ENCODE measurements at regions not wholly inside any gene's neighbourhood (a gene's known extent, or its start where the extent isn't known, plus 50 kb on each side); places are given as distances from the start of the nearest gene placed in this dataset.
"Not testable (repeated sequence)": the region's sequence is repeated elsewhere in the genome, so short reads cannot be mapped to it uniquely, and the experiment has no call there.

DNA sequence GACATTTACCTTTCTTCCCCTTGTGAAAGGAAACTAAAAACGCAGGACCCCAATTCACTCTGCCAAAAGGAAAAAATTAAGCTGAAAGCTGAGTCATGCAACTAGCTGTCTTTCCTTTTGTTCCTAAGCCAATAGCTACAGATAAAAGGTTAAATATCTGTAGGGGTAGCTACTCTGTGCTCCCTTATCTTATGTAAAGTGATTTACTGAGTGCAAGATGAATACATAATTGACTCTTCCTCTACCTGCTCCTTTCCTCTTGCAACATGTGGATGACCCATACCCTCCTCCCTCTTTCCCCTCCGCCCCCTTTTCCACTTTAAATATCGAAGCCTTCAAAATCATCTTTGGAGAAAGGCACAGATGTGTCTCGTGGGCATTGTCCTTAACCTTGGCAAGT is 68.0 kb upstream of the ZNF157 start:
- DNase-seq (ENCODE audit: low read depth) = no peak

DNA sequence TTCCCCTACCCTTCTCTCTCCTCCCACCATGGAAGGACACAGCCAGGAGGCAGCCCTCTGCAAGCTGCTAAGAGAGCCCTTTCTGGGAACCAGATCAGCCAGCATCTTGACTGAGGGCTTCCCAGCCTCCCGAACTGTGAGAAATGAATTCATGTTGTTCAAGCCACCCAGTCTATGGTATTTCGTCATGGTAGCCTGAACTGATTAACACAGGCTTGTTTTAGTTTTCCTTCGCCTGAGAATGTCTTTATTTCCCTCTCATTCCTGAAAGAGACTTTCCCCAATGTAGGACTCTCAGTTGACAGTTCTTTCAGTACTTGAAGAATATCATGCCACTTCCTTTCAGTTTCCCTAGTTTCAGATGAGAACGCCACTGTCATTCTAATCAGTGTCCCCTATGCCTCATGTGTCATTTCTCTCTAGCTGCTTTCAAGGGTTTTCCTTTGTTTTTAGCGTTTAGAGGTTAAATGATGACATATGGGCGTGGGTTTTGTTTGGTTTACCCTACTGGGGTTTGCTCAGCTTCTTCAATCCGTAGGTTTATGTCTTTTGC is 63.8 kb upstream of the ZNF157 start:
- DNase-seq (ENCODE audit: low read depth) = not testable (repeated sequence)

DNA sequence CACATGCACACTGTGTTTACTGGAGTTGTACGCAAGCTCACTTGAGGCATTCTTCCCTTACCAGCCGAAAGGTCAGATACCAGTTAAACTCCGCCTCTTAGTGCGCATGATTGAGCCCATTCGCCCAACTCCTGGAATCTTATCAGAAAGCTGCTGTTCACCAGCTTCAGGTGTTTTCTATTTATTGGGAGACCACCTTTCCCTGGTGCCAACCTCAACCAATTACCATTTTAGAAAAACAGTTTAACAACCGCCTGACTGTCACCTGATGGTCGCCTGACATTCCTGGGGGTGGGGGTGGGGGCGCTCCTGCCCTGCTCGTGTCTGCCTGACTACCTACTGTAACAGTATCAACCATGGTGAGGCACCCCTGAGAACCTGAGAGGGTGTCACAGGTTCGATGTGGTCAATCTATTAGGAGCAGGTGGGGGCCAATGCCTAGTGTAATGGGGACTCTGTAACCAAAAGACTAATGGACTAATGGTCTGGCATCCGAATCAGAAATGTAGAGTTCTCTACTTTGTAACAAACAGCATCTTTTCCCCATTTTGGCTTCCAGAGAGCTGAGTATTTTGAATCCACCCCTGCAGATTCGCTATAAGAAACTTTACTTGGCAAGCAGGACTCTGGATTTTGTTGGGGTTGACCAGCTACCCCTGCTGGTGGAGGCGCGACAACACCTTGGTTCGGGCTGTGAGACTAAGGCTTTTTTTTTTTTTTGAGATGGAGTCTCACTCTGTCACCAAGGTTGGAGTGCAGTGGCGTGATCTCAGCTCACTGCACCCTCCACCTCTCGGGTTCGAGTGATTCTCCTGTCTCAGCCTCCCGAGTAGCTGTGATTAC is 58.2 kb upstream of the ZNF157 start:
- DNase-seq (ENCODE audit: low read depth) = peak; percentile 2

DNA sequence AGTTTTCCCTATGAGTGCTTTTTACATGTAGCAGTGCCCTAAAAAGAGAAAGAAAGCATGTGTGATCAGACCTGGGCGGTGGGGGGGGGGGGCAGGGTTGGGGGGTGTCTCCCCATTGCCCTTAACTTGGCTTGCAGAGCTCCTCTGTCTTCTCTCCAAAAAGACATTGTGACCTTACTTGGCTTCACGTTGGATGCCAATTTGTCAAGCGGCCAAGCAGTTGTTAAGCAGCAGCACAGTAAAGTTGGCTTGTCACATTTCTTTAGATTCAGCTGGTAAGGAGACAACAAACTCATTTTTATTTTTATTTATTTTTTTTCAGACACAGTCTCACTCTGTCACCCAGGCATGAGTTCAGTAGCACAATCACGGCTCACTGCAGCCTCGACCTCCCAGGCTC is 57.3 kb upstream of the ZNF157 start:
- DNase-seq (ENCODE audit: low read depth) = no peak

DNA sequence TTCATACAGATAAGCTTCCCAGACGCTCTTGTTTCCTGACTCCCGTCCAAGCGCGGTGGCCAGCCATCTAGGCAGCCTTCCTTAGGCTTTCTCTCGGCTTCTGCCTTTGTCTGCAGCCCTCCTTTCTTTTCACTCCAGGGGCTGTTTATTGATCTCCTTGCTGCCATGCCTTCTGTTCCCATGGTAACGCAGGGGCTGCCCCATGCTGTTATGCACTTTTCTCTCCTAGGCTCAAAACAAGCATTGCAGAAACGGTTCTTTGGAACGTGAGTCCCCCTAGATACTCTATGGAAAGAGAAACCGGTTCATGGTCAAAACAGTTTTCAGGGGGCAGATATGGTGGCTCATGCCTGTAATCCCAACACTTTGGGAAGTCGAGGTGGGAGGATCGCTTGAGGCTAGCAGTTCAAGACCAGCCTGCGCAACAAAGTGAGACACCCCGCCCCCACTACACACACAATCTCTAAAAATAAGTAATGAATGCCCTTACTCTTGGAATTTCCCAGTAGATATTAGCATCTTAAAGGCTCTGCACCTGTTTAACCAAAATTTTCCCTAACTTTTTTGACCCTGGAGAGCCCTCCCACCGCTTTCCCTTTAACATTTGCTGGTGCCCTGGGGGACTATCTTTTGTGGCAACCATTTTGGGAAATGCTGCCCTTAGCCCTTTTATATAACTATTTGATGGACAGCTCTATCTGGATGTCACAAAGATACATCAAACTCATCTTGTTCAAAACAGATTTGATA is 53.9 kb upstream of the ZNF157 start:
- no peak for DNase-seq (ENCODE audit: low read depth)
